ENCODE measurements at regions not wholly inside any gene's neighbourhood (a gene's known extent, or its start where the extent isn't known, plus 50 kb on each side); places are given as distances from the start of the nearest gene placed in this dataset.

GRCh38 chr4:14532436-14532835 is 469.8 kb upstream of the CPEB2 start:
- H3K4me3 ChIP-seq, result no peak overlapping the region
- no peaks in the 10 kb centered on the region for H3K36me3 ChIP-seq
- intact Hi-C loops (cut with DNase I), result no loop called here

GRCh38 chr4:14539246-14539645 is 463.0 kb upstream of the CPEB2 start:
- H3K4me1 ChIP-seq, result no peaks in the 10 kb centered on the region
- no peaks in the 10 kb centered on the region for H3K9me3 ChIP-seq
- H3K27me3 ChIP-seq, result no peaks in the 10 kb centered on the region
- intact Hi-C loops (cut with DNase I), result no loop called here
- no peaks in the 10 kb centered on the region for H3K36me3 ChIP-seq
- 92% methylated on average over 2 of the region's 2 CpGs for WGBS
- H3K4me3 ChIP-seq, result no peak overlapping the region
- TF ChIP-seq EP300 (IDR thresholded peaks at IDR 0.05) (no peak), POLR2A (IDR thresholded peaks at IDR 0.05; ENCODE audit: low read depth) (no peak), CTCF (IDR thresholded peaks at IDR 0.05) (no peak), POLR2AphosphoS5 (IDR thresholded peaks at IDR 0.05) (no peak)
- DNase-seq (ENCODE audit: extremely low spot score), result no peak
- H3K27ac ChIP-seq (replicated peaks in 1 of 4), result no peak overlapping the region

More at GRCh38 chr4:14532436-14532835, 469.8 kb upstream of the CPEB2 start:
- TF ChIP-seq POLR2AphosphoS5 (IDR thresholded peaks at IDR 0.05), result no peak
- TF ChIP-seq CTCF (IDR thresholded peaks at IDR 0.05), result no peak
- no peak for TF ChIP-seq EP300 (IDR thresholded peaks at IDR 0.05)
- no peak for TF ChIP-seq POLR2A (IDR thresholded peaks at IDR 0.05; ENCODE audit: low read depth)
- Histone ChIP-seq H3K4me1 (no peaks in the 10 kb centered on the region), H3K27ac (replicated peaks in 1 of 4) (no peak overlapping the region), H3K9me3 (no peaks in the 10 kb centered on the region), H3K27me3 (no peaks in the 10 kb centered on the region)
- no peak for DNase-seq (ENCODE audit: extremely low spot score)

- WGBS, result 84% methylated on average over 5 of the region's 5 CpGs
- Histone ChIP-seq H3K4me3 (no peak overlapping the region), H3K36me3 (no peaks in the 10 kb centered on the region), H3K27ac (replicated peaks in 1 of 4) (no peak overlapping the region), H3K4me1 (no peaks in the 10 kb centered on the region), H3K9me3 (no peaks in the 10 kb centered on the region), H3K27me3 (no peaks in the 10 kb centered on the region)
- DNase-seq (ENCODE audit: extremely low spot score), result no peak
- intact Hi-C loops (cut with DNase I), result no loop called here
- TF ChIP-seq POLR2AphosphoS5 (IDR thresholded peaks at IDR 0.05) (no peak), POLR2A (IDR thresholded peaks at IDR 0.05; ENCODE audit: low read depth) (no peak)
Observed at GRCh38 chr4:14545163-14545562, 457.1 kb upstream of the CPEB2 start.

- WGBS, result 83% methylated on average over 4 of the region's 4 CpGs
- no peaks in the 10 kb centered on the region for H3K9me3 ChIP-seq
- intact Hi-C loops (cut with DNase I), result no loop called here
- H3K36me3 ChIP-seq, result no peaks in the 10 kb centered on the region
- TF ChIP-seq POLR2AphosphoS5 (IDR thresholded peaks at IDR 0.05) (no peak), CTCF (IDR thresholded peaks at IDR 0.05) (no peak), EP300 (IDR thresholded peaks at IDR 0.05) (no peak), POLR2A (IDR thresholded peaks at IDR 0.05; ENCODE audit: low read depth) (no peak)
- no peak overlapping the region for H3K27ac ChIP-seq (replicated peaks in 1 of 4)
- no peaks in the 10 kb centered on the region for H3K4me1 ChIP-seq
- H3K27me3 ChIP-seq, result no peaks in the 10 kb centered on the region
- no peak for DNase-seq (ENCODE audit: extremely low spot score)
- H3K4me3 ChIP-seq, result no peak overlapping the region
Observed at GRCh38 chr4:14545807-14546206, 456.5 kb upstream of the CPEB2 start.

GRCh38 chr4:14552119-14552518 is 450.2 kb upstream of the CPEB2 start:
- DNase-seq (ENCODE audit: extremely low spot score), result no peak
- no peak overlapping the region for H3K27ac ChIP-seq (replicated peaks in 1 of 4)
- no peak overlapping the region for H3K4me3 ChIP-seq
- H3K36me3 ChIP-seq, result no peaks in the 10 kb centered on the region
- no peaks in the 10 kb centered on the region for H3K27me3 ChIP-seq
- no peaks in the 10 kb centered on the region for H3K4me1 ChIP-seq
- intact Hi-C loops (cut with DNase I), result no loop called here
- no peaks in the 10 kb centered on the region for H3K9me3 ChIP-seq
- 79% methylated on average over 6 of the region's 6 CpGs for WGBS
- TF ChIP-seq POLR2A (IDR thresholded peaks at IDR 0.05; ENCODE audit: low read depth) (no peak), EP300 (IDR thresholded peaks at IDR 0.05) (no peak), CTCF (IDR thresholded peaks at IDR 0.05) (no peak), POLR2AphosphoS5 (IDR thresholded peaks at IDR 0.05) (no peak)

Data from esophagus muscularis mucosa (tissue), 4 donors.